AG09319 (cell line): ENCODE measurements at regions not wholly inside any gene's neighbourhood (a gene's known extent, or its start where the extent isn't known, plus 50 kb on each side); places are given as distances from the start of the nearest gene placed in this dataset.

Source experiments
- DNase-seq: peaks from one replicate; pipeline ENCODE4 v3.0.0-alpha.2; 2010; ENCODE audit warnings: low read depth; ENCODE audit errors: extremely low read depth
- TF ChIP-seq, protein P1 (sequence below): IDR thresholded peaks from 2 replicates; pipeline ENCODE4 v1.5.1; 2011; ENCODE audit warnings: low read depth, mild to moderate bottlenecking, inconsistent platforms, low read length, moderate library complexity

DNA sequence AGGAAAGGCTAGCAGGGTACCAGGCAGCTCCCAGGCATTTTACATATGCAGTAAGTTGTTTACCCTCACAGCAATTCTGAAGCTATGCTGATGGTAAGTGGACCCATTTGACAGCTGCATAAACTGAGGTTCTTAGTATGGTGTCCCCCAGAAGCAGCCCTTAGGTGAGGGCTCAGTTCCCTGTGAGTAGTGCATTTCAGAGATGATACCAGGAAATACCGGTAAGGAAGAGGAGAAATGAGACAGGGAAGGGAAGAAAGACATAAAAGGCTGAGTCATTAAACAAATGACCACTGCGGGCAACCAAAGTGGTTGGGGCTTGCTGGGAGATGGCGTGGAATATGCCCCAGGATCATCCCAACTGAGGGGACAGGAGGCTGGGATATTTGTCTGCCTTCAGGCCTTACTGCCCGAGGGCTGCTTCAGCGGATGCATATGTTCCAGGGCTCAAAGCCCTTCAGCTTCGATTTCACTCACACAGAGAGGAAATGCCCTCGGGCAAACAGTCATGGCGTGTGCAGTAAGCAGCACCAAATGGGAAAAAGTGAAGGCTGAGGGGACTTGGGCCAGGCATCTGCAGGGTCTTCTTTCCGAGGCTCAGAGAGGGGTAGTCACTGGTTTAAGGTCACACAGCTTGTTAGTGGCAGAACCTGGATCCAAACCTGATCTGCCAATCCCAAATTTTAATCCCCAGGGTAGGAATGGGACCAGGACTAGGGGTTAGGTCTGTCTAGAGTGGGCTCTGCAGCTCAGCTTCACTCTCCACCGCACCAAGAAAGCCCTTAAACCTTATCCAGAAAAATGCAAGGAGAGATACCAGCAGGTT lies 133.7 kb upstream of the RUNX3 start:
- TF ChIP-seq, protein P1, sequence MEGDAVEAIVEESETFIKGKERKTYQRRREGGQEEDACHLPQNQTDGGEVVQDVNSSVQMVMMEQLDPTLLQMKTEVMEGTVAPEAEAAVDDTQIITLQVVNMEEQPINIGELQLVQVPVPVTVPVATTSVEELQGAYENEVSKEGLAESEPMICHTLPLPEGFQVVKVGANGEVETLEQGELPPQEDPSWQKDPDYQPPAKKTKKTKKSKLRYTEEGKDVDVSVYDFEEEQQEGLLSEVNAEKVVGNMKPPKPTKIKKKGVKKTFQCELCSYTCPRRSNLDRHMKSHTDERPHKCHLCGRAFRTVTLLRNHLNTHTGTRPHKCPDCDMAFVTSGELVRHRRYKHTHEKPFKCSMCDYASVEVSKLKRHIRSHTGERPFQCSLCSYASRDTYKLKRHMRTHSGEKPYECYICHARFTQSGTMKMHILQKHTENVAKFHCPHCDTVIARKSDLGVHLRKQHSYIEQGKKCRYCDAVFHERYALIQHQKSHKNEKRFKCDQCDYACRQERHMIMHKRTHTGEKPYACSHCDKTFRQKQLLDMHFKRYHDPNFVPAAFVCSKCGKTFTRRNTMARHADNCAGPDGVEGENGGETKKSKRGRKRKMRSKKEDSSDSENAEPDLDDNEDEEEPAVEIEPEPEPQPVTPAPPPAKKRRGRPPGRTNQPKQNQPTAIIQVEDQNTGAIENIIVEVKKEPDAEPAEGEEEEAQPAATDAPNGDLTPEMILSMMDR: no peak
- no peak for DNase-seq

GRCh38 chr1:25062621-25063255 lies 132.7 kb upstream of the RUNX3 start:
- TF ChIP-seq, protein P1: no peak
- no peak for DNase-seq

DNA sequence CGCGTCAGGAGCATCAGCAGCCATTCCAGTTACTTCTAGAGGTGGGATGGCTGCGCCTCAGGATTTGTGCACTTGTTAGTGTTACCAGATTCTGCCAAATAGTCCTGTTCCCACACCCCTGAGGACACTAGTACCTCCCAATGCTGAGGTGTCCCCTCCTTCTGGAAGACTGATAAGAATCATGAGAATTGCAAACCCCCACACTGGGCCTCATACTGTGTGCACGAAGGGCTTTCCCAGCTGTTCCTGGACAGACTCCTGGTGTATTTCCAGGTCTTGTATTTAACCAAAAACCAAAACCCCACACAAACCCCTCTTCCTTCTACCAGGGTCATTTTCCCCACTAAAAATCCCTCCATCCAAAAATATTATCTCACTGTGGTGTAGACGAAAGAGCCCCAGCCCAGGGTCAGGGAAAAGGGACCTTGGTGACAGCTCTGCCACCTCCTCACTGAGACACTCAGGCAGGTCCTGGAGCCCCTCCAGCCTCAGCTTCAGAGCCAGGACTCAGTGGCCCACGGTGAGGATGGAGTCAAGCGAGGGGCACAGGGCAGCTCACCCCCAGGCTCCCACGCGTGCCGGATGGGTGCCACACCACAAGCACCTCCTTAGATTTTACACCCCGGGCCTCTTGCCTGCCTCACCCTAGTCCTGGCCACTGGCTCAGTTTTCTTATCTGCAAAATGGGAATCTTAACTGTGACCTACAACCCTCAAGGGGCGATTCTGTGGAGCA lies 131.4 kb upstream of the RUNX3 start:
- DNase-seq: no peak
- TF ChIP-seq, protein P1: no peak

- TF ChIP-seq, protein P1: no peak
- no peak for DNase-seq
Measured at GRCh38 chr1:25057188-25057587, 127.1 kb upstream of the RUNX3 start.

- no peak for DNase-seq
- TF ChIP-seq, protein P1: no peak
Measured at GRCh38 chr1:25056536-25056935, 126.5 kb upstream of the RUNX3 start.

GRCh38 chr1:25055961-25056360 lies 125.9 kb upstream of the RUNX3 start:
- no peak for DNase-seq
- TF ChIP-seq, protein P1: no peak
